ENCODE measurements at regions not wholly inside any gene's neighbourhood (a gene's known extent, or its start where the extent isn't known, plus 50 kb on each side); places are given as distances from the start of the nearest gene placed in this dataset.

GRCh38 chr11:25615069-25615468 is 716.9 kb upstream of the ANO3 start:
- 45% methylated on average over 2 of the region's 2 CpGs for whole genome bisulfite sequencing (ENCODE audit: missing lambda C conversion rate)
- ATAC-seq (no peak), FAIRE-seq (no peak), DNase-seq (ENCODE audit: low read depth in 1 of 2, low spot score in 1 of 2) (no peak)
- Histone ChIP-seq H3K9me3 (no peaks in the 10 kb centered on the region; the same call in 2 of the 3 replicates), H3K4me3 (no peak overlapping the region), H3K4me2 (no peak overlapping the region), H3K4me1 (no peaks in the 10 kb centered on the region), H3K27ac (no peak overlapping the region)
- no peak for TF ChIP-seq KDM5A (IDR thresholded peaks at IDR 0.05)
- TF ChIP-seq, protein P1, sequence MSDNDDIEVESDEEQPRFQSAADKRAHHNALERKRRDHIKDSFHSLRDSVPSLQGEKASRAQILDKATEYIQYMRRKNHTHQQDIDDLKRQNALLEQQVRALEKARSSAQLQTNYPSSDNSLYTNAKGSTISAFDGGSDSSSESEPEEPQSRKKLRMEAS (IDR thresholded peaks at IDR 0.05) = no peak
- no peak for TF ChIP-seq CHD4 (IDR thresholded peaks at IDR 0.05; ENCODE audit: borderline replicate concordance)
- no peak for TF ChIP-seq JUNB (IDR thresholded peaks at IDR 0.05)
- no peak for TF ChIP-seq ZC3H11A (IDR thresholded peaks at IDR 0.05)
- TF ChIP-seq USF2 (IDR thresholded peaks at IDR 0.05) = no peak
- ChIA-PET CTCF (no interaction called here), POLR2A (no interaction called here)

DNA sequence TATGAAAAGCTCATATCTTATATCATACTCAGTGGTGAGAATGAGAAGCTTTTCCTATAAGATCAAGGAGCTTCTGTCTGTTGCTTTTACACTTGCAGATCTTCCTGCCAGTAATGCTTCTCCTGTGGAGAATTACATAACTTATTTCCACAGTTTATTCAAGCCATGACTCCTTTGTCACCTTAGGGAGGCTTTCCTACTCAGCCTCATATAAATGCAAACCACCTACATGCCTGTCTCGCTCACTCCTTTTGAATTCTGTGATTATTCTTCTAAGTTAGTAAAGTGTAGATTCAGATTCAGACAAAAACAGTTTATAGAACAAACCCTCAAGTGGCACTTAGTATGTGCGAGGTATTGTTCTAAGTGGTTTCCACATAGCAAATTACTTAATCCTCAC is 716.1 kb upstream of the ANO3 start:
- ATAC-seq = no peak
- no peak for TF ChIP-seq MAZ (IDR thresholded peaks at IDR 0.05; ENCODE audit: borderline replicate concordance, low read depth, low read length)
- no peak for TF ChIP-seq HEYL (CRISPR knock-in tag; IDR thresholded peaks at IDR 0.05)
- TF ChIP-seq TFCP2L1 (CRISPR knock-in tag; IDR thresholded peaks at IDR 0.05) = no peak
- no peak for TF ChIP-seq ESRRA (IDR thresholded peaks at IDR 0.05; ENCODE audit: borderline replicate concordance, low read length)
- TF ChIP-seq RFX5 (IDR thresholded peaks at IDR 0.05) = no peak
- no peak for TF ChIP-seq NR3C1 (IDR thresholded peaks at IDR 0.05)
- no peak for TF ChIP-seq ZSCAN20 (CRISPR knock-in tag; IDR thresholded peaks at IDR 0.05)
- TF ChIP-seq EHF (CRISPR knock-in tag; IDR thresholded peaks at IDR 0.05) = no peak
- TF ChIP-seq HDAC2 (IDR thresholded peaks at IDR 0.05) = no peak
- TF ChIP-seq ZC3H11A (IDR thresholded peaks at IDR 0.05) = no peak
- no peak for TF ChIP-seq RARB (CRISPR knock-in tag; IDR thresholded peaks at IDR 0.05)
- TF ChIP-seq, protein P1 (IDR thresholded peaks at IDR 0.05) = no peak
- TF ChIP-seq FOXS1 (CRISPR knock-in tag; IDR thresholded peaks at IDR 0.05) = no peak
- 2% methylated on average over 2 of the region's 2 CpGs for WGBS (ENCODE audit: missing lambda C conversion rate)
- H3K4me1 ChIP-seq = no peaks in the 10 kb centered on the region
- DNase-seq (ENCODE audit: low read depth in 1 of 2, low spot score in 1 of 2) = no peak
- CTCF ChIA-PET = no interaction called here
- no peaks in the 10 kb centered on the region; the same call in 2 of the 3 replicates for H3K9me3 ChIP-seq
- no peak for FAIRE-seq
- no peak overlapping the region for H3K27ac ChIP-seq
- H3K4me3 ChIP-seq = no peak overlapping the region
- no peak overlapping the region for H3K4me2 ChIP-seq
- POLR2A ChIA-PET = no interaction called here

GRCh38 chr11:25625094-25625493 is 706.8 kb upstream of the ANO3 start:
- ChIA-PET CTCF (no interaction called here), POLR2A (no interaction called here)
- WGBS (ENCODE audit: missing lambda C conversion rate) = 11% methylated on average over 3 of the region's 3 CpGs
- H3K27ac ChIP-seq = no peak overlapping the region
- no peak for TF ChIP-seq POLR2AphosphoS2 (conservative IDR thresholded peaks at IDR 0.05; ENCODE audit: low read length)
- no peak for TF ChIP-seq SREBF2 (IDR thresholded peaks at IDR 0.05)
- TF ChIP-seq RAD21 (conservative IDR thresholded peaks at IDR 0.05 in 1 of 2, IDR thresholded peaks at IDR 0.05 in 1 of 2) = no peak
- TF ChIP-seq CBX2 (IDR thresholded peaks at IDR 0.05; ENCODE audit: borderline replicate concordance, low read depth) = no peak
- TF ChIP-seq, protein P2, sequence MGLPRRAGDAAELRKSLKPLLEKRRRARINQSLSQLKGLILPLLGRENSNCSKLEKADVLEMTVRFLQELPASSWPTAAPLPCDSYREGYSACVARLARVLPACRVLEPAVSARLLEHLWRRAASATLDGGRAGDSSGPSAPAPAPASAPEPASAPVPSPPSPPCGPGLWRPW (IDR thresholded peaks at IDR 0.05) = no peak
- TF ChIP-seq, protein P3, sequence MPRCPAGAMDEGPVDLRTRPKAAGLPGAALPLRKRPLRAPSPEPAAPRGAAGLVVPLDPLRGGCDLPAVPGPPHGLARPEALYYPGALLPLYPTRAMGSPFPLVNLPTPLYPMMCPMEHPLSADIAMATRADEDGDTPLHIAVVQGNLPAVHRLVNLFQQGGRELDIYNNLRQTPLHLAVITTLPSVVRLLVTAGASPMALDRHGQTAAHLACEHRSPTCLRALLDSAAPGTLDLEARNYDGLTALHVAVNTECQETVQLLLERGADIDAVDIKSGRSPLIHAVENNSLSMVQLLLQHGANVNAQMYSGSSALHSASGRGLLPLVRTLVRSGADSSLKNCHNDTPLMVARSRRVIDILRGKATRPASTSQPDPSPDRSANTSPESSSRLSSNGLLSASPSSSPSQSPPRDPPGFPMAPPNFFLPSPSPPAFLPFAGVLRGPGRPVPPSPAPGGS (IDR thresholded peaks at IDR 0.05) = no peak
- TF ChIP-seq FOSB (CRISPR knock-in tag; IDR thresholded peaks at IDR 0.05) = no peak
- no peak for TF ChIP-seq HOXB13 (CRISPR knock-in tag; IDR thresholded peaks at IDR 0.05; ENCODE audit: low read depth)
- no peak for TF ChIP-seq MAZ (IDR thresholded peaks at IDR 0.05; ENCODE audit: borderline replicate concordance, low read depth, low read length)
- no peak for TF ChIP-seq TFCP2L1 (CRISPR knock-in tag; IDR thresholded peaks at IDR 0.05)
- TF ChIP-seq ELK1 (IDR thresholded peaks at IDR 0.05; ENCODE audit: low read depth, low read length) = no peak
- no peak for TF ChIP-seq RFX5 (IDR thresholded peaks at IDR 0.05)
- no peak for TF ChIP-seq NR3C1 (IDR thresholded peaks at IDR 0.05)
- TF ChIP-seq NPAS2 (CRISPR knock-in tag; IDR thresholded peaks at IDR 0.05; ENCODE audit: borderline replicate concordance) = no peak
- TF ChIP-seq EP300 (IDR thresholded peaks at IDR 0.05) = no peak
- TF ChIP-seq CHD4 (IDR thresholded peaks at IDR 0.05; ENCODE audit: borderline replicate concordance) = no peak
- TF ChIP-seq KDM1A (IDR thresholded peaks at IDR 0.05; ENCODE audit: low read depth) = no peak
- TF ChIP-seq GATA3 (IDR thresholded peaks at IDR 0.05; ENCODE audit: borderline replicate concordance) = no peak
- no peak for TF ChIP-seq ESRRA (IDR thresholded peaks at IDR 0.05; ENCODE audit: borderline replicate concordance, low read length)
- ATAC-seq (no peak), DNase-seq (ENCODE audit: low read depth in 1 of 2, low spot score in 1 of 2) (no peak), FAIRE-seq (no peak)
- no peaks in the 10 kb centered on the region for H3K4me1 ChIP-seq
- no peak overlapping the region for H3K4me2 ChIP-seq
- no peaks in the 10 kb centered on the region for H3K9me3 ChIP-seq
- no peak overlapping the region for H3K4me3 ChIP-seq

Data from A549 (cell line).